NOMO-1 treated with DMSO at 0.1 percent for 48 hours (cell line): ENCODE measurements at regions not wholly inside any gene's neighbourhood (a gene's known extent, or its start where the extent isn't known, plus 50 kb on each side); places are given as distances from the start of the nearest gene placed in this dataset.
"Not testable (repeated sequence)": the region's sequence is repeated elsewhere in the genome, so short reads cannot be mapped to it uniquely, and the experiment has no call there.

Source experiments
- DNase-seq: peaks from one replicate; lab custom pipeline; 2025; ENCODE audit not compliant: unreplicated experiment; lab: John Stamatoyannopoulos, UW

DNA sequence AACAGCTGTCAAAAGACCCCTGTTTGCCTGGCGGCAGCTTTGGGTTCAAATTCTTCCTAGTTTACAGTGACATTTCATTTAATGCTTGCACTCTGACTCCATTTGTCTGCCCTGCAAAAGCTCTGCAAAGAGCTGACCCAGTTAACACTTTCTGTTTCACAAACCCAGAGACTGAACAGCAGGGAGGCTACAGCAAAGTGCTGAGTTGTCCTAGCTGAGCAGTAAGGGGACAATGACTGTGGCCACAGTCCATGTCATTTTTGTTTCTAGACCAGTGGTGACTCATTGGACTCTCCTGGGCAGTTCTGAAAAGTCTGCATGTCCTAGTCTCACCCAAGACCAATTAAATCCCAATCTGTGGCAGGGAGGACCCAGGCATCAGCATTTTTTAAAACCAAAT is 994.8 kb upstream of the WWC1 start:
- DNase-seq = no peak

DNA sequence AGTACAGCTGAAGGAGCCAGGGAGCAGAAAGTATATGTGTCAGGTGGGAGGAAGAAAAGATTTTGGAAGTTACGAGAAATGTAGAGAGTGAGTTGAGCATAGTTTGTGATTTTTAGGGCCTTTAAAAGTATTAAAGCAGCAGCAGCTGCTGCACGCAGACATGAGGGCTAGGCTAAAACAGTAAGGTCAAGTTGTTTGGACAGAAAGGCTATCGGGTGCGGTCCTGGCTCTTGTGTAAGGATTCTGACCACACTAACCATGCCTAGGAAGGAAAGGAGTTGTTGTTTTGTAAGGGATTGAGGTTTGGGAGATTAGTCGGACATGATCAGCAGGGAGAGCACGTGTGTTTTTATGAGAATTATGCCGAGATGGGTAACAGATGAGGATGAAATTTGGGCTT is 991.6 kb upstream of the WWC1 start:
- not testable (repeated sequence) for DNase-seq

- DNase-seq = no peak
These were observed 987.9 kb upstream of the WWC1 start for GRCh38 chr5:167303582-167303981.

DNA sequence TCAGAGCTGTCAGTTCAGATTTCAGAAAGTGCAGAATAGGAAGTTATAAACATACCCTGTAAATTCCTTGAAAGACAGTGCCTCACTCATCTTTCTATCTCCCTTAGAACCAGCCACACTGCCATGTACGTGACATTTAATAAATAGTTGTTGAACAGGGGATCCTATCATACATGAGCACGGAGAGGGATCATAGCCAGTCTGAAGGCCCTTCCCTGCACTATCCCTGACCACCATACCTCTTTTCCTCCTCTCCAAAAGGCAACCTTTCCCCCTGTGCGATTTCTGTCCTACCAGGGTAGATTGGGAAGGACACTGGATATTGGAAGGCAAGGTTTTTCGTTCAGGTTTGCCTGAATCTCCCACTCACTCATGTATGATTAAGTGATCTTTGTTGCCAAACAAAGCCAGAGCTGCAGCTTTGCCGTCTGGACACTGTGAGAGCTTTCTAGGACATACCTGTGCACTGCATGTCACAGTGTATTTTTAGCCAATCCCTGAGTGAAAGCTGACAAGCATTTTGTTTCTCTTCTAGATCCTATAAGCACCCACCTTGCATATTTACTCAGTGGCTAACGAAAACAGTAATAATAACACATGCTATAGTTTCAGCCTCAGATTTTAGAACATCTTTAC is 986.5 kb upstream of the WWC1 start:
- no peak for DNase-seq

GRCh38 chr5:167305591-167306213 is 985.7 kb upstream of the WWC1 start:
- DNase-seq = no peak

DNA sequence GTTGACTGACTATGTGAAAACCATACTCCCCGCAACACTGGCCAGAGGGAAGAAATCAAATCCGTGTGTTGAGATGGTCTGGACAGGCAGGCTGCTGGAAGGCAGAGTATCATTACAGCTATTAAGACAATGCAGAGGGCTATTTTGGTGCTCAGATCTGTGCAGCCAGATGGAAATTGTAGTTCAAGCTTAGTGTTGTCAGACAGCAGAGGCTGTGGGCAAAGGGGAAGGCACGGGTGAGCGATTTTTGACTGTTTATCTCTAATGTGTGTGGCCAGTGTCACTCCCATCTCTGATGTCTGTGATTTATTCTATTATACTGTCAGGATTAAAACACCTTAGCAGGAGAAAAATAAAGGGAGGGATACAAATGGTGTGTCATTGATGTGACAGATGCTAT is 984.4 kb upstream of the WWC1 start:
- no peak for DNase-seq

DNA sequence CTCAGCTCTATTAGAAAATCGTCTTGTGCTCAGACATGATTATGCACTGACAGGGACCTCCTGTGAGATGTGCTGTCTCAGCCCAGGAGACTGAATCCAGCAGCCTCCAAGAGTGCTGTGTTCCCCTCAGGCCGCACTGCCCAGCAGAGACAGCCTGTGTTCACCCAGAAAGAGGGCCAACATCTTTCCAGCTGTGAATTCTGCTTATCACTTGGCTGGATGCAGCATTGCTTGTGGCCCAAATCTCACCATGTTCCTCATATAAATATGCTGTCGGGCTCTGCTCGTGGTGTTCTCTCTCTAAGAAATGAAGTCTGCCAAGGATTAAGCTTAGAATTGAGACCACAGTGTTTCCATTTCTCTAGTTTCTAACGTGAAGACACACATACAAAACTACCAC is 983.0 kb upstream of the WWC1 start:
- DNase-seq = no peak

- DNase-seq = no peak
These were observed 981.4 kb upstream of the WWC1 start for GRCh38 chr5:167309941-167310517.

- no peak for DNase-seq
These were observed 980.1 kb upstream of the WWC1 start for GRCh38 chr5:167311340-167311739.

DNA sequence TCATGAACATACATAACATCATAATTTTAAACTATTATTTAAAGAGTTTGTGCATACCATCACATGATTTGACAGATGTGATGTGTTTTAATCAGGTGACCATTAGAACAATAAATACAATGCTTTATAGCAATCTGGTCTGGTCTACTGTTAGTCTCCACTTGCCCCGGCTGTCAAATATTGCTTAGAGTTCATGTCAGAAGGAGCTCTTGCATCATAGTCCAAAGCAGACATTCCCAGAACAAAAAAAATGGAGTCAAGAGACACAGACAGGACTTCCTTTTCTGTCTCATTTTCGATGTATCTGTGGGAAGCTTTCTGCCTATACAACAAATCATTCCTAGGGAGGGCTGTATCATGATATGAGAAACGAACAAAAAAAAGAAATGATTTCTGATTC is 979.2 kb upstream of the WWC1 start:
- no peak for DNase-seq

GRCh38 chr5:167315762-167316161 is 975.7 kb upstream of the WWC1 start:
- no peak for DNase-seq

DNA sequence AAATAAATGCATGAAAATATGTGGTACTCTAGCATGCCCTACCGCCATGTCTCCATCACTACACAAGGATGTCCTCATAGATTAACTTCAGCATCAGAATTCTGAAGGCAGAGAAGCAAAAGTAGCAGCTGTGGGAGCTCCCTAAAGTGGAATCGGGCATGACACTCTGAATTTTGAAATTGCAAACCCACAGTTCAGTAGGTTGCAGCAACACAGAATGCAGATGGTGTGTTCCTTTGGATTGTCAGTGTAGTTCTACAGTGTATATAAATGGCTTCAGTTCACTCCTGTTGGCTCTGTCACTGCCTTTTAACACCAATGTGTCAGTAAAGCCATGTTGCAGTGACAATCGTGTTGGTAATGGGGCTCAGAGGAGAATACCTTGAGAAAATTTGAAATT is 973.6 kb upstream of the WWC1 start:
- DNase-seq = no peak

DNA sequence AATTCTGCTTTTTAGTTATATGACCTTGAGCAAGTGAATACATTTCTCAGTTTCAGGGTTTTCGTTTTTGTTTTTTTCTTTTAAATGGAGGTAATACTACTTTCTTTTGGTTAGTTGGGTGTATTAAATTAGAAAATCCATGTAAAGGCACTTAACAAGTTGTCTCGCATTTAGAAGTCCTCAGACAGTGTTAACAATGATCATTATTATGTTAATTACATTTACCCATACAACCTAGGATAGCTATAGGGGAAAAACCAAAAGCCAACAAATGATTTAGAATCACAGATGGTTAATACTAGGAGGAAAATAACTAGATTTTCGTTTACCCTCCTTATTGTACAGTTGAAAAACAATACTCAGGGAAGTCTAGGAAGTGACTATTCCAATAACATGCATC is 972.2 kb upstream of the WWC1 start:
- DNase-seq = no peak

- no peak for DNase-seq
These were observed 971.4 kb upstream of the WWC1 start for GRCh38 chr5:167320019-167320418.

DNA sequence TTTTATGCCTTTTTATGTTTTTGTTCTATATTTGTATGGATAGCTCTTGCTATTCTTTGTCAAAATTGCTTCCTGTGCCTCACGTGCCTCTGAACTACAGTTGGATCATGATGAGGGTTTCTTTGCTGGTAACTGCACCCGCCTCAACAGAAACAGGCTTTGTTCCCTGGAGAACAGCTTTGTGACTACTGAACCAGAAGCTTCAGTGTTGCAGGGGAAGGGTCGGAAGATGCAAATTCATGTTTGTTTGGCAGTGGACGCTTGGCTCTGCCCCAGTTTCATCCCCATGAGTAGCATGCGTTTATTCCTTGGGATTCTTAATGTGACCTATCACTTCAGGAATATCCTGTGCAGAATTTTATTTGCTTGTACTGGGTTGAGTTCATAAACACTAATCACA is 959.1 kb upstream of the WWC1 start:
- DNase-seq = no peak

DNA sequence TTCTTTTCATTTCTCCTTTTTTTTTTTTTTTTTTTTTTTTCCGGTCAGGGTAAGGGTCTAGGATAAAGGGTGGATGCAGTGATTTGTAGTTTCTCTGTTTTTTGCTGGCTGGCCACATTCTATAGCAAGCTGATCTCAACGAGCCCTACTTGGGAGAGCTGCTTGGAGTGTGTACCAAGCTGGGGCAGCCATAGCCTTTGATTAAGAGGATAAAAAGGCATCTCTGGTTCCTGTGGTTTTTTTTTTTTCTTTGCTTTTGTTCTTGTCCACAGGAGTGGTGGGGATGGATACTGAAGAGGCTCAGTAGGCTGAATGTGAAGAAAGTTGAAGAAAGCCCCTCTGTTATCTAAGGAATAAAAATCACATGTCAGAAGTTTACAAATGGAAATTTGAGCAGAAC is 955.3 kb upstream of the WWC1 start:
- DNase-seq = no peak

DNA sequence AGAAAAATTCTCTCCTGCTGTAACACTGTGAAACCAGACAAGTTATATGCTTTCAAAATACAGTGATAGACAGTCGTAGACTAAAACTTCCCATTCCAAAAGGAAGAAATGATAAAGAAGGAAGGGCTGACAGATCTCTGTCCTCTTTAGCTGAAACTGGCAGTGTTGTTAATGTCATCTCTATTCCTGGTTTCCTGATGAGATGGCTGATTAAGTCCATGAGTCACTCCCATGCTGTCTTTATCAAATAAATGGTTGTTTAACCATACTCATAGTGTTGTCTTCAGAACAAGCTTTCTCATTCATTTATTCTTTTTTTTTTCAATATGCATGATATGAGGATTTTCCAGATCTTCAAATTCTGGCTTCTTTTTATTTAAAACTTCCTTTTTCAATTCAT is 952.2 kb upstream of the WWC1 start:
- no peak for DNase-seq

GRCh38 chr5:167346461-167346860 is 945.0 kb upstream of the WWC1 start:
- no peak for DNase-seq

- no peak for DNase-seq
These were observed 943.1 kb upstream of the WWC1 start for GRCh38 chr5:167348251-167348926.

- no peak for DNase-seq
These were observed 942.5 kb upstream of the WWC1 start for GRCh38 chr5:167348980-167349379.

DNA sequence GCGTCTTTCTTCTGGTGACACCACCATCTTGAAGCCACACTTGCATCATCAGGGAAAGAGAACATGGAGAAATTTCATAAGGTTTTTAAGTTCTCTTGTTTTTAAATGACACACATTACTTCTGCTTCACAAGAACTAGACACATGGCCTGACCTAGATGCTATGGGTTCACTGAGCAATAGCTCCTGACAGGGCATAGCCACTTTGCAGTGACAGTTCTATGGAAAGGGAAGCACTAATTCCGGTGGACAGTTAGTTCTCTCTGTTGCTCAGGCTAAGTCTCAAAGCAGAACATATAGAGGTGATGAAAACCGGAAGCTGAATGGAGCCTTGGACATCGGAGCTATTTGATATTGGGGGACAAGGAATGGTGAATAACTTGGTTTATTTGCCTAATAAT is 940.1 kb upstream of the WWC1 start:
- no peak for DNase-seq

DNA sequence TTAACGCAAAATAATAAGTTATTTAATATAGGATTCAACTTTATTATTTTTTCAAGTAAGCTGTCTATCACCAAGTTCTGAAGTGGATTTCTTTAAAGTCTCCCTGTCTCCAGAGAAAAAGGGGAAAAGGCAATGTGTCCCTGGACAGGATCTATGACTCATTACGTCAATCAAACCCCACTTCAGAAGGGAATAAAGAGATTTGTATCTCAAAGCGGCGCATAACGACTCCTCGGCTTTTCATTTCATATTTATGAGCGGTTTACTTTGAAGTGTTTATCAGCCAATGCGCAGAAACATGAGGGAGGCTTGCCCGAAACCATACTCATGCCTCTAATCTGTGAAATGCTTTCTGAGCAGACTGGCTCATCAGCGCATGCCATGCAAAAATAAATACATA is 938.6 kb upstream of the WWC1 start:
- no peak for DNase-seq
